CD4-positive, alpha-beta T cell treated with Interleukin-4 for 4 hours (primary cell): ENCODE measurements at regions not wholly inside any gene's neighbourhood (a gene's known extent, or its start where the extent isn't known, plus 50 kb on each side); places are given as distances from the start of the nearest gene placed in this dataset.

ENCODE experiments used
- DNase-seq: peaks from one replicate; pipeline ENCODE4 v3.0.0-alpha.2; 2020

DNA sequence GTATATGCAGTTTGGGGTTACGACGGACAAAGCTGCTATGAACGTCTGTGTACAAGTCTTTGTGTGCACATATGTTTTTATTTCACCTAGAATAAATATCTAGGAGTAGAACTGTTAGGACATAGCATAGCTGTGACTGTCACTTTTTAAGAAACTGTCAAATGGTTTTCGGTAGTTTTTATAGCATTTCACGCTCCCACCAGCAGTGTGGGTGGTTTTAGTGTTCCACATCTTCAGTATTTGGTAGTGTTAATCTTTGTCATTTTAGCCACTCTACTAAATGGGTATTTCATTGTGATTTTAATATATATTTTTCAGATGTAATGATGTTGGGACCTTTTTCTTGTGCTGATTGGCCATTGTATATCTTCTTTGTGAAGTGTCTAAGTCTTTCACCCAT lies 109.1 kb upstream of the BCAT1 start:
- DNase-seq = no peak

DNA sequence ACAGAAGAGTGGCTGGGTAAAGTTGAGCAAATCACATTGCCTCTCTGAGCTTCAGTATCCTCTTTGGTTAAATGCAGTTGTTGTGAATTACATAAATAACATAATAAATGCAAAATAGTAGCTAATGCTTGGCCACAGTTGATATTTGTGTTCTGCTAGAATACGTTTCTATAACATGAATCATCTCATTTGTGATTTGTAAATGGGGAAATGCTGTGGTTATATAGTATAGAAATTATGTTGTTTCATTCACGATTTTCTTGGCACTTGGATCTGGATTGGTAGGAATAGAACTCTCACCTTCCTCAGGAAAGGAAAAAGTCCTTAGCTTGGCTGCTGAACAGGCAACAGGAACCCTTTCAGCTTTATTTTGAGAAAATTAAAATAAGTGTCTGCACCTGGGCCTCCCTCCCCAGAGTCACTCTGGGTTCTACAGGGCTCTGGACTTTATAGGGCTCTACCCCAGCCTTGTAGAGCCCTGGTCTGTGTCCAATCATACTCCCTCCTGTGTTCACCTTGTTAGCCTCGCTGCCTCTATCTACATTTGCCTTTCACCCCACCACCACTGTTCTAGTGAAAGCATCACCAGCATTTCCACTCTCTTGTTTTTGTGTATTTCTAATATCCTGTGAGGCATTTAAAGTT lies 107.7 kb upstream of the BCAT1 start:
- DNase-seq = no peak

DNA sequence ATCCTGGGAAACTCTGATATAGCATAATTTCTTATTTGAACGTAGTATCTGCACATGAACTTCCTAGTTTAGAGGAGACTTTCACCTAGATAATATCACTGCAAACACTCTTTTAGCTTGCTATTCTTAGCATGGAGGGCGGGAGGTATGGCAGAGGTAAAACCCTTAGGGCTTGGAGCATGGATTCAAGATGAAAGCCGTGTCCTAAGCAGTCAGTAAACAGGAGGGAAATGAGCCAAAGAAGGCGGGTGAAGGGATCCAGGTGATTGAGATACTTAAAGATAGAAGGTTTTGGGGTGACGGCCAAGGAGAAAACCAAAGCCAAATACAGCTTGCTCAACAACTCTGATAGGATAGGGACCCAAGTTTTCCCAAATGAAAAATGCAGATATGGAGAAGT lies 107.1 kb upstream of the BCAT1 start:
- DNase-seq = no peak

DNA sequence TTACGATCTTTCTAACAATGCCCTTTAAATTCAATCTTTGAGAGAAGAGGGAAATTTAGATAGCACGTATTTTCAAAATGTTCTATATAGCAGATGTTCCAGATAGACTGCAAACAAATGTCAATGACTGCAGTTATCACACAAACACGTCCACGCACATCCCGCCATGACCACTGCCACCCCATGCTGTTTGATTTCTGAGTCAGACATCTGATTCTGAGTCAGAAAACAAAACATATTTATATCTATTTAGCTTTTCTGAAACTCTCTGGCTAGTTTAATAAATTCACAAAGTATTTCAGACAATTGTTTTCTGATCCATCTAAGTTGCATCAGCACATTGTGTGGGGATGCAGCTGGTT lies 105.9 kb upstream of the BCAT1 start:
- DNase-seq = peak; percentile 69

DNA sequence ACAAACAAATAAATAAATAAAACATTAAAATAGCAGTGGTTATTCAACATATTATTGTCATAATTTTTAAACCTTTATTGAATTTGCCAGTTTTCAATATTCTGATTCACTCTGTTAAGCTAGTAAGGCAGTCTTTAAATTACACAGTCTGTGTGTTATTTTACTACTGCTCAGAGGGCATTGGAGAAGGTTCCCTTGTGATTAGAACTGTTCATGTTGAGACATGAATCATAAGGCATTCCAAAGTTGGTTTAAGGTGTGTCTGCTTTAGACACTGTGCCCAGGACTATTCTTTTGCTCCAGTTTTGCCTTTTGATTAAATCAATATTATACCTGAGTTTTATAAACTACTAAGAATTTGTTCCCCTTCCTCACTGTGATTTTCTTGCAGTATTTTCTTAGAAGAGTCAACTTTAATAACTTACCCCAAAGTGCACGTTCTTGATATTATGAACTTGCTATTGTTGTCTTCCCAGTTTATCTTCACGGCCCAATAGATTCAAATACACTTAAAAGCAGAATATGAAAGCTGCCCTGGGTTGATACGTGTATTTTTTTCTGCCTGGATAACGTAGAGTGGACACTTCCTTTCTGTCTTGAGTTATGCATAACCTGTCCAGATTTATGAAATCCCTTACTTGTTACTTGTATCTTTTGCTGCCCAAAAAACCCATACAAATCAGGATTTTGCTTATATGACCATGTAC lies 105.3 kb upstream of the BCAT1 start:
- peak; percentile 30 for DNase-seq

DNA sequence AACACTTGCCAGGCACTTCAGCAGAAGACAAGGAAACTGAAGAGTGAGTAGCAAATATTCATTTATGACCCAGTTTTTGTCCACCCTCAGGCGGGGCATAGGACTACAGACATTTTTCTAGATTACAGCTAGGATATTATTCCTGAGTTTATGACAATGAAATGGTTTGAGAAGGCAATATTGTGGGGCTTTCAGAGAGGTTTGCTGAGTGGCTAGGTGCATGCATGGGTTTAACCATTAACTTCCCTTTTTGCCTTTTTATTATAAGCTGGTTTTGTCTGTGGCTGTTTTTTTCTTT lies 104.0 kb upstream of the BCAT1 start:
- DNase-seq = peak; percentile 21

DNA sequence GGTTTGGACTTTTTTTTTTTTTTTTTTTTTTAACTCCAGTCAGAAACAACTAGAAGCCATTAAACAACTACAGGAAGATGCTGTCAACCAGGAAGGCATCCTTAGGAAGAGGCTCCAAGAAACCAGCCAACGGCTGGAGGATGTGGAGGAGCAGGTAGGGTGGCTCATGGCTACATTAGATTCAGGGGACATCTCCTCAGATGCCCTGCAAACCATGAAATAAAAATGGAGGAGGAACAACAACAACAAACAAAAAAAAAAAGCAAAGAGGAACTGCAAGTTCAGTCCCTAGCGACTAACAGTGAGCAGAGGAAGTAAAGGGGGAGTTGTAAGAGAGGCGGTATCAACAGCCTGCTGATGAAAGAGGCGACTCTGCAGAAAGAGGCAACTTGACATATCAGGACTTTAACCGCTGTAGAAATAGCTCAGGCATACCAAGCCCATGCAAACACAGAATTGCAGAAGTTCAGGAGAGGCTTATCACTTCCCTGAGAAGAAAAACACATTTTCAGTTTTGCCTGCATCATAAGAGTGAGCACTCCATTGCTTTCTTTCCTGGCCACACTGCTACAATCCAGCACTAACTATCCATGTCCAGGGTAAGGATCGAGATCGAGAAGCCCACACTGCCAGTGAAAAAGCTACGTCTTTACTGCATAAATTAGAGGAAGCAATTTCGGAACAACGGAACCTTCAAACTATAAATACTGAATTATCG lies 103.5 kb upstream of the BCAT1 start:
- peak; percentile 84 for DNase-seq

DNA sequence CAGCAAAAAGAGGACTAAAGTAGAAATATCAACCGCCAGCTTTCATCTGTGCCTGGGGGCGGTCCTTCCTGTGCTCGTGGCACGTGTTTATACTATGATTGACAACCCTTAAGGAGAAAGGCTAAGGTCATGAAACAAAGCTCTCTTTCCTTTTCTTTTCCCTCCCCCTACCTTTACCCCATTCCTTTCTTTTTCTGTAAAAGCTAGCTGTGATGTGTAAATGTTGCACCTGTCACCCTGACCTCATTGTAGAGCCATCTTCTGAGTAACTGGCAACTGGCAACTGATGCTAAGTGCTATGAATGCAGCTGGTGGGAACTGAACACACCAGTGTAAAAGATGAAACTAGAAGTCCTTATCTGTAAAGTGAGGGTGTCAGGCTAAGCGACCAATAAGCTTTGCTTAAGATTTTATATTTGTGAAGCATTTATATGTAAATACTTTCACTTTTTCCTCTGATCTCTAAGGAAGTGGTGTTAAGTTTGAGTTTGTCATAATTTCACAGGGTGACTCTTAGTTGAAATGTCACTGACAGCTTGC lies 102.8 kb upstream of the BCAT1 start:
- DNase-seq = peak; percentile 89

DNA sequence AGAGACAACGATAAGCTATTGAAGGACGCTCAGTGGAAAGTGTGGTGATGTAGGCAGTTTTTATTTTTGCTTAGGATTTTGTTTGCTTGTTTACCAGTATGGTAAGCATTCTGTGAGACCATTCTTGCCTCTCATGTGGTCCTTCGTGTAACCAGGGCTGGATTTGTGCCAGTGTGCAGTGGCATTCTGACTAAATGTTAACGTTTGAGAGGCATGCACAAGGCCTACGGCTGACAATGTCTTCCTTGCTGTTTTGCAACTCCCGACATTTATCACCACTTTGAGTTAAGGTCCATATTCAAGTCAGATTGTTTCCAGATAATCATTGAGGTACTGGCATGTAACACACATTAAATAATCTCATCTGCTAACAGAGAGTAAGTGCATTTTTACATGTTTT lies 102.3 kb upstream of the BCAT1 start:
- no peak for DNase-seq

DNA sequence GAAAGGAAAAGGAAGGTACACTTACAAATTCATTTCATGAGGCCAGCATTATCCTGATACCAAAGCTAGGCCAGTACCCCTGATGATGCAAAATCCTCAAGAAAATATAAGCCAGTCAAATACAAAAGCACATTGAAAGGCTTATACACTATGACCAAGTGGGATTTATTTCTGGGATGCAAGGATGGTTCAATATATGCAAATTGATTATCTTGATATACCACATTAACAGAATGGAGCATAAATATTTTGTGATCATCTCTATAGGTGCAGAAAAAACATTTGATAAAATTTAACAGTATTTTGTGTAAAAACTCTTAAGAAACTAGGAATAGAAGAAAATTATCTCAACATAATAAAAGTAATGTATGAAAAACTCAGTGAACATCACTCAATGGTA lies 97.0 kb upstream of the BCAT1 start:
- DNase-seq = no peak

DNA sequence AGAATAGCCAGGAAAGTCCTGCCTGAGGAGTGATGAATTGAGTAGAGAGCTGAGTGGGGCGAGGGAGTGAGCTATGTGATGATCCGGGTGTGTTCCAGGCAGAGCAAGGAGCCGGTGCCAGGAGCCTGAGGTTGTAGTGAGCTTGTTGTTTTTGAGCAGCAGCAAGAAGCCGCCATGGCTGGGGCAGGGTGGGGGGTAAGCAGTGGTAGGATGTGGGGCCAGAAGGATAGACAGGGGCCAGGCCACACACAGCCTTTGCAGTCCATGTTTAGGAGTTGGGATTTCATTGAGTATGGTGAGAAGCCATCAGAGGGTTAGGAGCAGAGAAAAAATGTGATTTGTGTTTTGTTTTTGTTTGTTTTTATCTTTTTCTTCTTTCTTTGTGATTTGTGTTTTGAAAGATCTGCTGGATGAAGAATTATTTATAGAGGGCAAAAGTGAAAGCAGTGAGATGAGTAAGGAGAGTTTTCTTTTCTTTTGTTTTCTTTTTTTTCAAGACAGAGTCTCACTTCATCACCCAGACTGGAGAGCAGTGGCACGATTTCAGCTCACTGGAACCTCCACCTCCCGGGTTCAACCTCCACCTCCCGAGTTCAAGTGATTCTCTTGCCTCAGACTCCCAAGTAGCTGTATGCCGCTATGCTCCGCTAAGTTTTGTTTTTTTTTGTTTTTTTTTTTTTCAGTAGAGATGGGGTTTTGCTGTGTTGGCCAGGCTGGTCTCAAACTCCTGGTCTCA lies 92.3 kb upstream of the BCAT1 start:
- DNase-seq = no peak

DNA sequence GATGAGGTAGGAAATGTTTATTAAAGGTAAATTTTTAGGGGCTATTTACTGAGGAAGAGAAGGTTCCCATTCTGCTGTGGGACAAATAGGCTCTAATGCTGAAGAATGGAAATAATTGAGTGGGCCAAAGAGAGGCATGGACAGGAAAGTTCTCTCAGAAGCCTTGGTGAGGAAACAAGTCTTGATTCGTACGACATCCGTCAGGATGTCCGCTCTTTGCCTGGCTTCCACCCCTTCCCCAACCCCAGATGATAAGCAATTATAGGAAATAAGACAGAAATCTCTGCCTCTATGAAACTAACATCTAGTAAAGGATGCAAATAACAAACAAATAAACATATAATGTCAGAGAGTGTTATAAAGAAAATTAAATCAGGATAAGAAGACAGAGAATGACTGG lies 91.7 kb upstream of the BCAT1 start:
- no peak for DNase-seq

DNA sequence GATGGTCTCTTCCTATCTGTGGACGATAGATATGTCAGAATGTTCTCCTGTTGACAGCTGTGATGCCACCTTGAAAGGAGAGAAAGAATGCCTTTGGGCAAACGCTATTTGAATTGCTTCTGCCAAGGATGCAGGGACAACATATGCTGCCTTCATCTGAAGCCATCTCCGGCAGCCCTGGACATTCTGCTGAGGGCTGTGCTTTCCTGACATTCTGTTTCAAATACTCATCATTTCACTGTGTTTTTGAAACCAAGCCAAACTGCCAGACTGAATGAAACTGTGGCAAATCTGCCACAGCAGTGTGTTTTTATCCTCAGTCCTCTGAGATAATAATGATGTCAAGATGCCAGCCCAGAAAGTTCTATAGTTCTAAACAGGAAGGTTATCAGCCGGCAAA lies 85.8 kb upstream of the BCAT1 start:
- no peak for DNase-seq

DNA sequence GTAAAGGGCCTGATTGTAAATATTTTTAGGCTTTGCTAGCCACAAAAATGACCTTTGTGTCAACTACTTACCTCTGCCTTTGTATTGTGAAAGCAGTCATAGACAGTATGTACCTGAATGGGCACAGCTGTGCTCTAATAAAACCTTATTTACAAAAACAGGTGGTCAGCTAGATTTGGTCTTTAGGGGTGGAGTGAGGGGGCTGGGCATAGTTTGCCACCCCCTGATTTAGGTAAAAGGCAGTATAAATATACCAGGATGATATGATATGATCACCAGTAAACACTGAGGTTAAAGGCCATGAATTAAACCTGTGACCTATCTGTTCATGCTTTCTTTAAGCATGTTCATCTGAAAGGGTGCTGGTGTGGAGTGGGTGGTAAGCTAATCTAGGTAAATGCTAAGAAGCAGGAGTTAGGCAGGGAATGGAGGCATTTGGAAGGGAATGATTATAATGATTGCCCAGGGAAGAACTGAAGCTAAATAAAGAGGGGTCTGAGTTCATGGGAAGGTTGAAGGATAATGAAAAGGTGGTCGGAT lies 77.1 kb upstream of the BCAT1 start:
- no peak for DNase-seq

DNA sequence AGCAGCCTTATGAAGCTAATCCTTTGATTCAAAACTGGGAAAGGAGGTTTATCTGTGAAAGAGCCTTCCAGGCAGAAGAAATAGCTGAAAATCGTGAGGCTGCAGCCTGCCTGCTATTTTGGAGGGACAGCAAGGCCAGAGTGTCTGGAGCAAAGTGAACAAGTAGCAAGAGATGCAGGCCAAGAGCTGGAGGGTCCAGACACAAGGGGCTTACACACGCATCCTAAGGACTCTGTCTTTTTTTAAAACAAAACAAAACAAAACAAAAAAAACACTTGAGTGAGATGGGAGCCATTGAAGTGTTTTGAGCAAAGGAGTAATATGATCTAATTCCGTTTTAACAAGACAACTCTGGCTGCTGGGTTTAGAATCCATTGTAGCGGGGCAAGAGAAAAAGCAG lies 76.4 kb upstream of the BCAT1 start:
- no peak for DNase-seq

DNA sequence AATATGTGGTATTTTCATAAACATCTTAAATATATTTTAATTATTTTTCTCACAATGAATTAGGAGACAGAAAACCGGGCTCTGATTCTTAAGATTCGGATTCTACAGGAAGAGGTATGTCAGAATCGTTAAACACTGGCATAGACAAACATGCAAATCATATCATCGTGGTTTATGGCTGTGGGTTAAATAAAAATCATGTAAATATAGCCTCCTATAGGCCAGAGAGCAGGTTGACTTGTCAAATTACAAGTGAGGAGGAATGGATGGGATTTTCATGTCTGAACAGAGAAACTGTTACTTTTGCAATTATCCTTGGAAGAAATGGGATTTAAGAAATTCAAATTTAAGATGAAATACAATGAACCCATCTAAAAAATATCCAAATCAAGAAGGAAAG lies 74.9 kb upstream of the BCAT1 start:
- DNase-seq = no peak

DNA sequence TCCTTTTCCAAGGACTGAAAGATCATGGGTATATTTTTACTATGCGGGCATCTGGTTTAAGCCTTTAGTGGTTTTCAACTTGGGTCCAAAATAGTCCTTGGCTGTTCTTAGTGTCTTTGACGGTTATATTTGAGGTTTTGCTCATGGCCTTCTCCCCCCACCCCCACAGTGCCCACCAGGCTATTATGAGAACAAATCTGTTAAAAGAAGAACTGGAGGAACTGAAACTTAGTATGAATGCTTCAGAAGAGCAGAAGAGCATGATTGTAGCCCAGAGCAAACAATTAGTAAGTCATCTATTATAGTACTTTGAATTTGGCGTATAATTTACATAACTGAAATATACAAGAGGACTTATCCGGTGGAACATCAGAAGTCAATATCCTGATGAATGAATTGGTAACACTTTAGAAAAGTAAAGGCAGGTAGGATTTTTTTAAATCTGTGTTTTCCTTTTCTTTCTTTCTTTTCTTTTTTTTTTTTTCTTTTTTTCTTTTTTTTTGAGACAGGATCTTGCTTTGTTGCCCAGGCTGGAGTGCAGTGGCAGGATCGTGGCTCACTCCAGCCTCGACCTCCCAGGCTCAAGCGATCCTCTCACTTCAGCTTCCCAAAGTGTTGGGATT lies 71.8 kb upstream of the BCAT1 start:
- no peak for DNase-seq

DNA sequence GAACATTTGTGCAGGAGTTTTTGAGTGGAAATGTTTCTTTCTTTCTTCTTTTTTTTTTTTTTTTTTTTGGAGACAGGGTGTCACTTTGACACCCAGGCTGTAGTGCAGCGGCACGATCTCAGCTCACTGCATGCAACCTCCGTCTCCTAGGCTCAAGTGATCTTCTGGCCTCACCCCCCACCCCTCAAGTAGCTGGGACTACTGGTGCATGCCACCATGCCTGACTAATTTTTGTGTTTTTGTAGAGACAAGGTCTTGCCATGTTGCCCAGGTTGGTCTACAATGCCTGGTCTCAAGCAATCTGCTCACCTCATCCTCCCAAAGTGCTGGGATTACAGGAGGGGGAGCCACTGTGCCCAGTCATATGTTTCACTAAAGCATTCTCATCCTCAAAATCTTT lies 69.2 kb upstream of the BCAT1 start:
- DNase-seq = no peak

DNA sequence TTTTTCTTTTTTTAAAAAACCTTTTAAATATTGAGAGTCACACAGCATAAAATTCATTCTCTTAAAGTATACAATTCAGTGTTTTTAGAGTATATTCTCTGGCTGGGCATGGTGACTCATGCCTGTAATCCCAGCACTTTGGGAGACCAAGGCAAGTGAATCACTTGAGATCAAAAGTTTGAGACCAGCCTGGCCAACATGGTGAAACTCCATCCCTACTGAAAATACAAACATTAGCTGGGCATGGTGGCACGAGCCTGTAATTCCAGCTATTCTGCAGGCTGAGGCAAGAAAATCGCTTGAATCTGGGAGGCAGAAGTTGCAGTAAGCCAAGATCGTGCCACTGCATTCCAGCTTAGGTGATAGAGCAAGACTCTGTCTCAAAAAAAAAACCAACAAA lies 68.4 kb upstream of the BCAT1 start:
- DNase-seq = no peak

DNA sequence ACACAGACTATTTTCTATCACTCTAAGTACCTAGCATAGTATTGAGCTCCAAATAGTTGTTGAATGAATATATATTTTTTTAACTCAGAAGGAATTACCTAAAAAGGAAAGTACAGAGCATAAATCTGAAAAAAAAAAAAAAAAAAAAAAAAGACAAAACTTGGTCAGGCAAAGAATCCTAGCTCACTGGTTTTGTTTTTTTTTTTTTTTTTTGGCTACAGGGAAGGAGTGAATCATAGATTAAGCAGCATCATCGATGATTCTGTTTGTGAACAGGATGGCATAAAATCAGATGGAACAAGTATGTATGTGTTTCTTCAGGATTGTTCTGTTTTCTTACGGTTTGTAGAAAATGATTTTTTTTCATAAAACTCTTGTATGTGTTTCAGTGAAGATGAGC lies 66.1 kb upstream of the BCAT1 start:
- DNase-seq = no peak

DNA sequence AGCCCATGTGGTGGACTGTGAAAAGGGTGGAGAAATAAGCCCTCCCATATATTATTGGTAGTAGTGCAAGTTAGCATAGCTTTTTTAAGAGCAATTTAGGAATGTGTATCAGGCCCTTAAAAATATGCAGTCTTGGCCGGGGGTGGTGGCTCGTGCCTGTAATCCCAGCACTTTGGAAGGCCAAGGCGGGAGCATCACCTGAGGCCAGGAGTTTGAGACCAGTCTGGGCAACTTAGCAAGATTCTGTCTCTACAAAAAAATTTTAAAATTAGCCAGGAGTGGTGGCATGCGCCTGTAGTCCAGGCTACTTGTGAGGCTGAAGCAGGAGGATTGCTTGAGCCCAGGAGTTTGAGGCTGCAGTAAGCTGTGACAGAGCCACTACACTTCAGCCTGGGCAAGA lies 64.2 kb upstream of the BCAT1 start:
- DNase-seq = no peak

DNA sequence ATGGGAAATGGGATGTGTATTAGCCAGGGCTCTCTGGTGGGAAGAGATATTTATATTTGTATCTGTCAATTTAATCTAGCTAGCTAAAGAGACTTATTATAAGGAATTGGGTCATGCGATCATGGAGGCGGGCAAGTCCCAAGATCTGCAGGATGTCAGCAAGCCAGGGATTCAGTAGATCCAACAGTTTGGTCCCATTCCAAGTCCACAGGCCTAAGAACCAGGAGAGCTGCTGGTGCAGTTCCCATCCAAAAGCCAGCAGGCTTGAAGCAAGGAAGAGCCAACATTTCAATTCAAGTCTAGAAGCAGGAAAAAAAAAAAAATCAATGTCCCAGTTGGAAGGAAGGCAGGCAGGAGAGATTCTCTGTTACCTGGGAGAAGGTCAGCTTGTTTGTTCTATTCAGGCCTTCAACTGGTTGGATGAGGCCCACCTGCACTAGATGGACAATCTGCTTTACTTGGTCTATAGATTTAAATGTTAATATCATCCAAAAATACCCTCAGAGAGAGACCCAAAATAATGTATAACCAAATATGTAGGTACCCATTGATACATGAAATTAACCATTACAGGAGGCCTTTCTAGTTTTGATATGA lies 60.7 kb upstream of the BCAT1 start:
- no peak for DNase-seq

DNA sequence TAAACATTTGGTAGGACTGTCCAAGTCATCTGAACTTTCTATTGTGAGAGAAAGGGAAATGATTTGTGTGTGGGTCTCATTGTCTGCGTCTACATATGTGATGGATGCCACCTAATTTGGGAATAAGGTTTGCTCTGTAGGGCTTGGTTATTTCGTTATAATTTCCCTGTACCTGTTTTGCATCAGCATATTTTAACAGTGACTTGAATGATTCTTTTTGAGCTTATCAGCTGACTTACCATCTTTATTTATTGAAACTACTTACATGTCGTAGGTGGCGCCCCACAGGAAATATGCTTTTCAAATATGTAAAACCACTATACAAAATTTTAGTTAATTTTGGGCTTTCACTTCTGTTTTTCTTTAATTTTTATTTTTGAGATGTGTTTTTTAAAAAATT lies 56.5 kb upstream of the BCAT1 start:
- no peak for DNase-seq
